ENCODE measurements at regions not wholly inside any gene's neighbourhood (a gene's known extent, or its start where the extent isn't known, plus 50 kb on each side); places are given as distances from the start of the nearest gene placed in this dataset.

DNA sequence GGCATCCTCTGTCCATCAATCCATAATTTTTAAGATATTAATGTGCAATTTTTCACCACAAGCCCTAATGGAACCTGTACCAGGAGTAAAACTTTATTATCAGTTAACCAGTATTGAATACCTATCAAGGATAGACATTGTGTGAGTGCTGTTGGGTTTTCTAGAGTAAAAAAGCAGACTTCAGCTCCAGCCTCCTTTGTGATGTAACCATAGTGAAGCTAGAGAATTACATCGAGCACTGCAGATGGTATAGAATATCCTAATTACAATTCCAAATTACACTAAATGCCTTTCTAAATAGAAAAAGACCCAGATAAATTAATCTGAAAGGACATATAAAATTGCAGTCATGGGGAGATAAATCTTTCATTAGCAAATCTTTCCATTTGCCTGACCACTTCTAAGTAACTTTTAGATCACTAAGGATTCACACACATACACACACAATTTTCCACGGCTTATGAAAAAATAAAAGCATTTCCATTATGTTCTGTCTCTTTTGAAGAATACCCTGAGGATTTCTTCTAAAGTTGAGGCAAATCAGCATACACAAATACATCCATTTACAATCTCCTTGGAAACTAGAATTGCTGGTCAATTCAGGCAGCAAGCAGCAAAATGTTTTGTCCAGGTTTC is 117.1 kb upstream of the TANK start:
- TF ChIP-seq POLR2AphosphoS5 (IDR thresholded peaks at IDR 0.05) (no peak), CTCF (IDR thresholded peaks at IDR 0.05) (no peak), POLR2A (IDR thresholded peaks at IDR 0.05) (no peak), EP300 (IDR thresholded peaks at IDR 0.05) (no peak)
